ENCODE measurements at regions not wholly inside any gene's neighbourhood (a gene's known extent, or its start where the extent isn't known, plus 50 kb on each side); places are given as distances from the start of the nearest gene placed in this dataset.

DNA sequence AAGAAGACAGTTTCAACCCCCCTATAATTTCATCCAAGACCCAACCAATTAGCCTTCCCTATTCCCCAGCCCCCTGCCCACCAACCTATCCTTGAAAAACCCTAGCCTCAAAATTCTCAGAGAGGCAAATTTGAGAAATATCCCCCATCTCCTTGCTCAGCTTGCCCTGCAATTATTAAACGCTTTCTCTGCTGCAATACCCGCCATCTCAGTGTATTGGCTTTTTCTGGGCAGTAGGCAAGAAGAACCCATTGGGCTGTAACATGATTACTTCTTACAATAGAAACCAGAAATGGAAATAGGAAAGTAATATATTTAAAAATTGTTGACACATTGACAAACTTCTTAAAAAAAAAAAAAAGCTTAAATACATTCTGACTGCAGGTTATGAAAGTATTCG, 140.6 kb upstream of the CCDC150 start:
- TF ChIP-seq, protein P1, sequence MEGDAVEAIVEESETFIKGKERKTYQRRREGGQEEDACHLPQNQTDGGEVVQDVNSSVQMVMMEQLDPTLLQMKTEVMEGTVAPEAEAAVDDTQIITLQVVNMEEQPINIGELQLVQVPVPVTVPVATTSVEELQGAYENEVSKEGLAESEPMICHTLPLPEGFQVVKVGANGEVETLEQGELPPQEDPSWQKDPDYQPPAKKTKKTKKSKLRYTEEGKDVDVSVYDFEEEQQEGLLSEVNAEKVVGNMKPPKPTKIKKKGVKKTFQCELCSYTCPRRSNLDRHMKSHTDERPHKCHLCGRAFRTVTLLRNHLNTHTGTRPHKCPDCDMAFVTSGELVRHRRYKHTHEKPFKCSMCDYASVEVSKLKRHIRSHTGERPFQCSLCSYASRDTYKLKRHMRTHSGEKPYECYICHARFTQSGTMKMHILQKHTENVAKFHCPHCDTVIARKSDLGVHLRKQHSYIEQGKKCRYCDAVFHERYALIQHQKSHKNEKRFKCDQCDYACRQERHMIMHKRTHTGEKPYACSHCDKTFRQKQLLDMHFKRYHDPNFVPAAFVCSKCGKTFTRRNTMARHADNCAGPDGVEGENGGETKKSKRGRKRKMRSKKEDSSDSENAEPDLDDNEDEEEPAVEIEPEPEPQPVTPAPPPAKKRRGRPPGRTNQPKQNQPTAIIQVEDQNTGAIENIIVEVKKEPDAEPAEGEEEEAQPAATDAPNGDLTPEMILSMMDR (IDR thresholded peaks at IDR 0.05 in 4 of 5, conservative IDR thresholded peaks at IDR 0.05 in 1 of 5), result no peak
- no peak for TF ChIP-seq POLR2A (IDR thresholded peaks at IDR 0.05)
- Histone ChIP-seq H3K36me3 (no peaks in the 10 kb centered on the region), H3K27ac (no peak overlapping the region), H3K9me3 (no peaks in the 10 kb centered on the region), H3K4me1 (no peaks in the 10 kb centered on the region), H3K27me3 (no peaks in the 10 kb centered on the region), H3K4me3 (no peak overlapping the region)
- intact Hi-C loops (cut with DNase I; ENCODE audit: low total_unique reads) (no loop called here), in situ Hi-C loops (cut with MboI; ENCODE audit: low sequenced_read_pairs in 4 of 4) (no loop called here)
- no peak for DNase-seq
- ATAC-seq, result no peak

DNA sequence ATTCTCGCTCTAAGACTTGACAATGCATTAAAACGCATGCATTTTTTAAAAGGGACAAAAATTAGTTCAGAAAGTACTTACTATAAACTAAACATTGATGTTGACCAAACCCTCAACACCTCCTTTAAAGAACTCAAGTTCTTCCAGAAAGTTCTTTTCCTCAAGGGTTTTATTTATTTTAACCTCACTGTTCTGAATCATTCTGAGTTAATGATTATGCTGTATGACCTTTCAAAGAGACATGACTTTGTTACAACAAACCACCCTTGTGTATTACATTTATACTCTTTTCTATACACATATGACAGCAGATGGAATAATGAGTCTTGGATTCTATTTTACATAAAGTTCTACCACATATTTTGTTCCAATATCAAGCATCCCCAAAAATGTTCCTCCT, 139.8 kb upstream of the CCDC150 start:
- no peaks in the 10 kb centered on the region for H3K4me1 ChIP-seq
- H3K36me3 ChIP-seq, result no peaks in the 10 kb centered on the region
- no peaks in the 10 kb centered on the region for H3K9me3 ChIP-seq
- no peaks in the 10 kb centered on the region for H3K27me3 ChIP-seq
- intact Hi-C loops (cut with DNase I; ENCODE audit: low total_unique reads) (no loop called here), in situ Hi-C loops (cut with MboI; ENCODE audit: low sequenced_read_pairs in 4 of 4) (no loop called here)
- H3K4me3 ChIP-seq, result no peak overlapping the region
- ATAC-seq (no peak), DNase-seq (no peak)
- TF ChIP-seq POLR2A (IDR thresholded peaks at IDR 0.05), result no peak
- TF ChIP-seq, protein P1 (IDR thresholded peaks at IDR 0.05 in 4 of 5, conservative IDR thresholded peaks at IDR 0.05 in 1 of 5), result no peak
- no peak overlapping the region for H3K27ac ChIP-seq

GRCh38 chr2:196500686-196501431, 138.7 kb upstream of the CCDC150 start:
- H3K27ac ChIP-seq, result no peak overlapping the region
- ATAC-seq (no peak), DNase-seq (no peak)
- H3K4me1 ChIP-seq, result no peaks in the 10 kb centered on the region
- H3K27me3 ChIP-seq, result no peaks in the 10 kb centered on the region
- TF ChIP-seq POLR2A (IDR thresholded peaks at IDR 0.05), result no peak
- TF ChIP-seq, protein P1 (IDR thresholded peaks at IDR 0.05 in 4 of 5, conservative IDR thresholded peaks at IDR 0.05 in 1 of 5), result no peak
- H3K36me3 ChIP-seq, result no peaks in the 10 kb centered on the region
- no peaks in the 10 kb centered on the region for H3K9me3 ChIP-seq
- H3K4me3 ChIP-seq, result no peak overlapping the region
- in situ Hi-C loops (cut with MboI; ENCODE audit: low sequenced_read_pairs in 4 of 4), result no loop called here
- intact Hi-C loops (cut with DNase I; ENCODE audit: low total_unique reads), result no loop called here

DNA sequence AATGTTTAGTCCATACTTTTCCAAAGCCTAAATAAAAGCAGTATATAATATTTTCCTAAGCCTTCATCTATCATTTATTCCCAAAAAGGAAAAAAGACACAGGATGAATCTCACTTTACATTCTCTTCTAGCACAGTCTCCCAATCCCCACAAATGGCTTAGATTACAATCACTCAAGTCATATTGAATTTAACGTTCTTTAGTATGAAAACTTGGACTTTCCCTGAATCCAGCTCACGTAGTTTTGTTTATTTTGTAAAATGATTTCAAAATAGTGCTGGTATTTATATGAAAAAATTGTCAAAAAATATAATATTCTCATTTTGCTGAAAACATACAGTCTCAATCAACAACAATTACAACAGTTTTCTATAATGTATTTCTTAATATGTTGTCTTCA, 137.7 kb upstream of the CCDC150 start:
- intact Hi-C loops (cut with DNase I; ENCODE audit: low total_unique reads), result no loop called here
- DNase-seq, result no peak
- Histone ChIP-seq H3K9me3 (no peaks in the 10 kb centered on the region), H3K36me3 (no peaks in the 10 kb centered on the region), H3K4me3 (no peak overlapping the region), H3K27ac (no peak overlapping the region), H3K4me1 (no peaks in the 10 kb centered on the region), H3K27me3 (no peaks in the 10 kb centered on the region)
- in situ Hi-C loops (cut with MboI; ENCODE audit: low sequenced_read_pairs in 4 of 4), result no loop called here
- TF ChIP-seq, protein P1 (IDR thresholded peaks at IDR 0.05 in 4 of 5, conservative IDR thresholded peaks at IDR 0.05 in 1 of 5), result no peak
- TF ChIP-seq POLR2A (IDR thresholded peaks at IDR 0.05), result no peak
- no peak for ATAC-seq

- in situ Hi-C loops (cut with MboI; ENCODE audit: low sequenced_read_pairs in 4 of 4), result no loop called here
- no peaks in the 10 kb centered on the region for H3K4me1 ChIP-seq
- no peaks in the 10 kb centered on the region for H3K9me3 ChIP-seq
- TF ChIP-seq, protein P1 (IDR thresholded peaks at IDR 0.05 in 4 of 5, conservative IDR thresholded peaks at IDR 0.05 in 1 of 5), result no peak
- TF ChIP-seq POLR2A (IDR thresholded peaks at IDR 0.05), result no peak
- no peak overlapping the region for H3K4me3 ChIP-seq
- H3K27me3 ChIP-seq, result no peaks in the 10 kb centered on the region
- no peak for ATAC-seq
- no peak for DNase-seq
- intact Hi-C loops (cut with DNase I; ENCODE audit: low total_unique reads), result no loop called here
- no peak overlapping the region for H3K27ac ChIP-seq
- H3K36me3 ChIP-seq, result no peaks in the 10 kb centered on the region
Observed at GRCh38 chr2:196502386-196502785, 137.1 kb upstream of the CCDC150 start.

Data from gastrocnemius medialis (tissue), 4 donors.